ENCODE measurements at regions not wholly inside any gene's neighbourhood (a gene's known extent, or its start where the extent isn't known, plus 50 kb on each side); places are given as distances from the start of the nearest gene placed in this dataset.

GRCh38 chr2:122267947-122268346 lies 512.5 kb downstream of the TSN start:
- Histone ChIP-seq H3K4me1 (ENCODE audit: control insufficient read depth in 1 of 2, insufficient read depth in 2 of 2, low read length in 2 of 2) (no peaks in the 10 kb centered on the region), H3K36me3 (ENCODE audit: control insufficient read depth in 1 of 2, insufficient read depth in 2 of 2, low read length in 2 of 2) (no peaks in the 10 kb centered on the region), H3K9ac (ENCODE audit: low read depth in 1 of 2, low read length in 2 of 2) (no peak overlapping the region), H3K27ac (ENCODE audit: low read depth, low read length) (no peak overlapping the region), H3K9me3 (ENCODE audit: control insufficient read depth in 1 of 2, low read length in 2 of 2) (no peaks in the 10 kb centered on the region), H3K27me3 (ENCODE audit: control insufficient read depth in 1 of 2, insufficient read depth in 2 of 2, low read length in 2 of 2) (no peaks in the 10 kb centered on the region), H3K4me3 (ENCODE audit: low read depth in 1 of 2, low read length in 2 of 2) (no peak overlapping the region)

DNA sequence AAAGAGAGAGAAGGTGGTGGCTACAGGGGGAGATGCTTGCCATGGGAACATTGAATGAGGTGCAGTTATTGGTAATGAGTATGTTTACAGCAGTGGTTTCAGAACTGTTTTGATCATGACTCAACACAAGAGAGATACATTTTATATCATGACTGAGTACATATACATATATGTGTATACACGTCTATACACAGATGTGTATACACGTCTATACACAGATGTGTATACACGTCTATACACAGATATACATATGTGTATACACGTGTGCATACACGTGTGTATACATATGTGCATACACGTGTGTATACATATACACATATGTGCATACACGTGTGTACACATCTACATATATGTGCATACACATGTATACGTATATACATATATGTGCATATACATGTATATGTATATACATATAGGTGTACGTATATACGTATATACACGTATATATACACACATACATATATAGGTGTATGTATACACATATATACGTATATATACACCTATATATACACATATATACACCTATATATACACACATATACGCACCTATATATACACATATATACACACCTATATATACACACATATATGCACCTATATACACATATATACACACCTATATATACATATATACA lies 518.5 kb downstream of the TSN start:
- Histone ChIP-seq H3K27me3 (ENCODE audit: control insufficient read depth in 1 of 2, insufficient read depth in 2 of 2, low read length in 2 of 2) (no peaks in the 10 kb centered on the region), H3K36me3 (ENCODE audit: control insufficient read depth in 1 of 2, insufficient read depth in 2 of 2, low read length in 2 of 2) (no peaks in the 10 kb centered on the region), H3K4me1 (ENCODE audit: control insufficient read depth in 1 of 2, insufficient read depth in 2 of 2, low read length in 2 of 2) (no peaks in the 10 kb centered on the region), H3K27ac (ENCODE audit: low read depth, low read length) (no peak overlapping the region), H3K9ac (ENCODE audit: low read depth in 1 of 2, low read length in 2 of 2) (no peak overlapping the region), H3K9me3 (ENCODE audit: control insufficient read depth in 1 of 2, low read length in 2 of 2) (peaks cover 0 to 3% of the 10 kb centered on the region in 2 donors), H3K4me3 (ENCODE audit: low read depth in 1 of 2, low read length in 2 of 2) (no peak overlapping the region)

DNA sequence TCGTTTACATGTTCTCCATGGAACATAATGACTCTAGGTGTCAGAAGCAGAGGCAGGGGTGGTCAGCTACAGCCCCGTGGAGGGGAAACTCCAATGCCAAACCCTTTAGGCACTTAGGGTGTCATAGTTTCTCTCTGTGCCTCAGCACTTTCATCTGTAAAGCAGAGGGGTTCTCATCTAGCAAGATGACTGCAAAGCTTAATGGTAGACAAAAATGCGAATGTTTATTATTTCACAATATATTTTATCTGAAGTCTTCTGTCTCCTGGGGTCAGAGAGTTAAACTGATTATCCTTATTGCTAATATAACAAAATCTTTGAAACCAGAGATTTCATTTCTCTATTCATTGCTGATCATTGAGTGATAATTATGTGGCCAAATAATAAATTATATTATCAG lies 522.5 kb downstream of the TSN start:
- Histone ChIP-seq H3K36me3 (ENCODE audit: control insufficient read depth in 1 of 2, insufficient read depth in 2 of 2, low read length in 2 of 2) (no peaks in the 10 kb centered on the region), H3K9ac (ENCODE audit: low read depth in 1 of 2, low read length in 2 of 2) (no peak overlapping the region), H3K9me3 (ENCODE audit: control insufficient read depth in 1 of 2, low read length in 2 of 2) (peaks cover 3 to 6% of the 10 kb centered on the region in 2 donors), H3K27ac (ENCODE audit: low read depth, low read length) (no peak overlapping the region), H3K4me1 (ENCODE audit: control insufficient read depth in 1 of 2, insufficient read depth in 2 of 2, low read length in 2 of 2) (no peaks in the 10 kb centered on the region), H3K27me3 (ENCODE audit: control insufficient read depth in 1 of 2, insufficient read depth in 2 of 2, low read length in 2 of 2) (no peaks in the 10 kb centered on the region), H3K4me3 (ENCODE audit: low read depth in 1 of 2, low read length in 2 of 2) (no peak overlapping the region)

DNA sequence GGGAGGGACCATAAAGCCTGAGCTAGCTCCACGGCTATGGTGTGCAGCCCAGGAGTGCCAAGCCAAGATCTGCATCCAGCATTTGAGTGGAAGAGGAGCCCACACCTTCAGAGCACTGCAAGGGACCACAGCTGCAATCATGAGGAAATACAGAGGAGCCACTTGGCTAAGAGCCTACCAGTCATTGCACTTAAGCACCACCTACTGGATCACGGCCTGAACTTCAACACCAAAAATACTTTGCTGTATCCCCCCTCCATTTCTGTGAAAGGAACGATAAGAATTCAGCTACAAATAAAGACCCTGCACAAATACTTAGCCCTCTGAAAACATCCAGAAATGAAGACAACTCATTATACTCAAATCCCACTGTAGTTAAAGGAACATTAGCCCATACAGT lies 545.3 kb downstream of the TSN start:
- Histone ChIP-seq H3K9ac (ENCODE audit: low read depth in 1 of 2, low read length in 2 of 2) (no peak overlapping the region), H3K4me1 (ENCODE audit: control insufficient read depth in 1 of 2, insufficient read depth in 2 of 2, low read length in 2 of 2) (no peaks in the 10 kb centered on the region), H3K27ac (ENCODE audit: low read depth, low read length) (no peak overlapping the region)

DNA sequence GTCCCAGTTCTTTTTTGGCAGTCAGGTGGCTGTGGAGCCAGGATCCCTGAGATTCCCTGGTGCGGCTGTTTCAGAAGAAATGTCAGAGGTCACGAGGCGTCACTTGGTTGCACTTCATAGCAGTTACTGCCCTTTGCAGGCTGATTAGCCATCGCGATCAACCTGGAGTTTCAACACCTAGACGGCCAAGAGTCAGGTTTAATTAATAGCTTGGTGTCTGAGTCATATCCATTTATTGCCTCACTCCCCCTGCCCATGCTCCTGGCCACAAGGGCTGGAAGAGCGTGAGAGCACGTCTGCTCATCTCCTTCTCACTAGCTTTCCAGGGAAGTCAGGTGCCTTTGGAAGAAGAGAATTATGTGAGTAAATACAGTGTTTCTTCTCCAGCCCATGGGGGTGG lies 552.3 kb downstream of the TSN start:
- Histone ChIP-seq H3K27ac (ENCODE audit: low read depth, low read length) (no peak overlapping the region), H3K4me3 (ENCODE audit: low read depth in 1 of 2, low read length in 2 of 2) (no peak overlapping the region), H3K9ac (ENCODE audit: low read depth in 1 of 2, low read length in 2 of 2) (no peak overlapping the region), H3K9me3 (ENCODE audit: control insufficient read depth in 1 of 2, low read length in 2 of 2) (no peaks in the 10 kb centered on the region), H3K36me3 (ENCODE audit: control insufficient read depth in 1 of 2, insufficient read depth in 2 of 2, low read length in 2 of 2) (no peaks in the 10 kb centered on the region), H3K27me3 (ENCODE audit: control insufficient read depth in 1 of 2, insufficient read depth in 2 of 2, low read length in 2 of 2) (no peaks in the 10 kb centered on the region), H3K4me1 (ENCODE audit: control insufficient read depth in 1 of 2, insufficient read depth in 2 of 2, low read length in 2 of 2) (no peaks in the 10 kb centered on the region)

More for the DNA sequence above, 545.3 kb downstream of the TSN start:
- H3K36me3 ChIP-seq (ENCODE audit: control insufficient read depth in 1 of 2, insufficient read depth in 2 of 2, low read length in 2 of 2) = no peaks in the 10 kb centered on the region
- peaks cover 0 to 3% of the 10 kb centered on the region in 2 donors for H3K9me3 ChIP-seq (ENCODE audit: control insufficient read depth in 1 of 2, low read length in 2 of 2)
- no peak overlapping the region for H3K4me3 ChIP-seq (ENCODE audit: low read depth in 1 of 2, low read length in 2 of 2)
- H3K27me3 ChIP-seq (ENCODE audit: control insufficient read depth in 1 of 2, insufficient read depth in 2 of 2, low read length in 2 of 2) = no peaks in the 10 kb centered on the region

DNA sequence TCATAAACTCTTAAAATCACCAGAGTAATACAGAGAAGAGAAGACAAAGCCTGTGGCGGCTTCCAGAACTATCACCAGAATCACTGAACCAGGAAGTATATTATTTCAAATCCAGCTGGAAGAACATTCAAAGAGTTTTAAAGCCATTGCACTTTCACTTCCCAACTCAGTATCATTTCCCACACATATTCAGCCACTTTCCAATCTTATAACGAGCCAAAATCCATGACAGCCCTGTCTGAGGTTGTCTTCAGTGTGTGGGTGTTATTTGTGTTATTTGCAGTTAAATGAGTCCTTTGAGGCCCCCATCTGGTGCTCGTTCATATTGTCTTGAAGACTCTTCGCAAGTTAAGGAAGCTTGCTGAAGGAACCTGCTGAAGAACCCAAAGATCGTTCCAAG lies 559.9 kb downstream of the TSN start:
- no peak overlapping the region for H3K4me3 ChIP-seq (ENCODE audit: low read depth in 1 of 2, low read length in 2 of 2)
- H3K36me3 ChIP-seq (ENCODE audit: control insufficient read depth in 1 of 2, insufficient read depth in 2 of 2, low read length in 2 of 2) = no peaks in the 10 kb centered on the region
- H3K27me3 ChIP-seq (ENCODE audit: control insufficient read depth in 1 of 2, insufficient read depth in 2 of 2, low read length in 2 of 2) = no peaks in the 10 kb centered on the region

GRCh38 chr2:122319539-122320132 lies 564.2 kb downstream of the TSN start:
- Histone ChIP-seq H3K9ac (ENCODE audit: low read depth in 1 of 2, low read length in 2 of 2) (no peak overlapping the region), H3K4me1 (ENCODE audit: control insufficient read depth in 1 of 2, insufficient read depth in 2 of 2, low read length in 2 of 2) (no peaks in the 10 kb centered on the region), H3K27me3 (ENCODE audit: control insufficient read depth in 1 of 2, insufficient read depth in 2 of 2, low read length in 2 of 2) (no peaks in the 10 kb centered on the region), H3K27ac (ENCODE audit: low read depth, low read length) (no peak overlapping the region), H3K36me3 (ENCODE audit: control insufficient read depth in 1 of 2, insufficient read depth in 2 of 2, low read length in 2 of 2) (no peaks in the 10 kb centered on the region), H3K9me3 (ENCODE audit: control insufficient read depth in 1 of 2, low read length in 2 of 2) (no peaks in the 10 kb centered on the region), H3K4me3 (ENCODE audit: low read depth in 1 of 2, low read length in 2 of 2) (no peak overlapping the region)

More for the DNA sequence above, 559.9 kb downstream of the TSN start:
- Histone ChIP-seq H3K27ac (ENCODE audit: low read depth, low read length) (no peak overlapping the region), H3K9me3 (ENCODE audit: control insufficient read depth in 1 of 2, low read length in 2 of 2) (no peaks in the 10 kb centered on the region), H3K4me1 (ENCODE audit: control insufficient read depth in 1 of 2, insufficient read depth in 2 of 2, low read length in 2 of 2) (no peaks in the 10 kb centered on the region), H3K9ac (ENCODE audit: low read depth in 1 of 2, low read length in 2 of 2) (no peak overlapping the region)

- Histone ChIP-seq H3K27me3 (ENCODE audit: control insufficient read depth in 1 of 2, insufficient read depth in 2 of 2, low read length in 2 of 2) (no peaks in the 10 kb centered on the region), H3K9ac (ENCODE audit: low read depth in 1 of 2, low read length in 2 of 2) (no peak overlapping the region), H3K9me3 (ENCODE audit: control insufficient read depth in 1 of 2, low read length in 2 of 2) (no peaks in the 10 kb centered on the region), H3K4me1 (ENCODE audit: control insufficient read depth in 1 of 2, insufficient read depth in 2 of 2, low read length in 2 of 2) (no peaks in the 10 kb centered on the region), H3K36me3 (ENCODE audit: control insufficient read depth in 1 of 2, insufficient read depth in 2 of 2, low read length in 2 of 2) (no peaks in the 10 kb centered on the region), H3K4me3 (ENCODE audit: low read depth in 1 of 2, low read length in 2 of 2) (no peak overlapping the region), H3K27ac (ENCODE audit: low read depth, low read length) (no peak overlapping the region)
Measured at GRCh38 chr2:122322815-122323214, 567.4 kb downstream of the TSN start.

DNA sequence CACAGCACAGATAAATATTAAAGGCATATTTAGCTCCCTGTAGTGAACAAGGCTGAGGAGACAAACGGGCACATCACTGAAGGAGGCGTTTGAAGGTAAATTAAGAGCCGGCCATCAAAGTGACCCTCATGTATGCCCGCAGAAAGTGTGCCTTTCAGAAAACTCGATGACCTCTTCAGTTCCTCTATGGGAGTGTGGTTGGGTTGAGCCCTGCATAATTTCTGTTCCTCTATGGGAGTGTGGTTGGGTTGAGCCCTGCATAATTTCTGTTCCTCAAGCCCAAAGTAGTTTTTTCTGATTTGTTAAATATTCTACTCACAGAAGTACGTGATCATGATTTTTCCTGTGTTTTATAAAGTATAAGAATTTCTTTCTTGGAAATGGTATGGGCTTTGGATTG lies 568.5 kb downstream of the TSN start:
- Histone ChIP-seq H3K27me3 (ENCODE audit: control insufficient read depth in 1 of 2, insufficient read depth in 2 of 2, low read length in 2 of 2) (no peaks in the 10 kb centered on the region), H3K9me3 (ENCODE audit: control insufficient read depth in 1 of 2, low read length in 2 of 2) (no peaks in the 10 kb centered on the region), H3K4me3 (ENCODE audit: low read depth in 1 of 2, low read length in 2 of 2) (no peak overlapping the region)

DNA sequence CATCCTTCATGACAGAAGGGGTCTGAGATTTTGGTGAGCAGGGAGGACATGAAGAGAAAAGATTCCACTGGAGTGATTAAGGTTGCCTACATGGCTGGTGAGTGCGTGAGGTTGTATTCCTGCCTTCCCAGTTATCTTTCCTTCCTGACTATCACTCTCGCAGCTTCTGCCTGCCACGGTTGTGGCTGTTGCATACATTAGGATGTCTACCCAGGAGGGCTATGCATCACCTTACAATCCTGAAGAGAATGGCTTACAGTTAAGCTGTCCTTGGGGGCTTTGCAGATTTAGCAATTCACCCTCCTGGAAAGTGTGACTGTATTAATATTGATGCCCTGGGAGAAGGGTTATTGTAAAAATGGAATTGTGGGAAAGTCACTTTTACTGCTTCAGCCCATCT lies 571.0 kb downstream of the TSN start:
- Histone ChIP-seq H3K4me3 (ENCODE audit: low read depth in 1 of 2, low read length in 2 of 2) (no peak overlapping the region), H3K36me3 (ENCODE audit: control insufficient read depth in 1 of 2, insufficient read depth in 2 of 2, low read length in 2 of 2) (no peaks in the 10 kb centered on the region), H3K27ac (ENCODE audit: low read depth, low read length) (no peak overlapping the region)

More for the DNA sequence above, 568.5 kb downstream of the TSN start:
- no peaks in the 10 kb centered on the region for H3K4me1 ChIP-seq (ENCODE audit: control insufficient read depth in 1 of 2, insufficient read depth in 2 of 2, low read length in 2 of 2)
- no peaks in the 10 kb centered on the region for H3K36me3 ChIP-seq (ENCODE audit: control insufficient read depth in 1 of 2, insufficient read depth in 2 of 2, low read length in 2 of 2)
- no peak overlapping the region for H3K27ac ChIP-seq (ENCODE audit: low read depth, low read length)
- no peak overlapping the region for H3K9ac ChIP-seq (ENCODE audit: low read depth in 1 of 2, low read length in 2 of 2)

More for the DNA sequence above, 571.0 kb downstream of the TSN start:
- H3K9me3 ChIP-seq (ENCODE audit: control insufficient read depth in 1 of 2, low read length in 2 of 2) = no peaks in the 10 kb centered on the region
- H3K27me3 ChIP-seq (ENCODE audit: control insufficient read depth in 1 of 2, insufficient read depth in 2 of 2, low read length in 2 of 2) = no peaks in the 10 kb centered on the region
- no peak overlapping the region for H3K9ac ChIP-seq (ENCODE audit: low read depth in 1 of 2, low read length in 2 of 2)
- H3K4me1 ChIP-seq (ENCODE audit: control insufficient read depth in 1 of 2, insufficient read depth in 2 of 2, low read length in 2 of 2) = no peaks in the 10 kb centered on the region

Measured in duodenal mucosa (tissue), 2 donors.